NT2/D1 (cell line): ENCODE measurements at regions not wholly inside any gene's neighbourhood (a gene's known extent, or its start where the extent isn't known, plus 50 kb on each side); places are given as distances from the start of the nearest gene placed in this dataset.

Experiments used
- SUZ12 ChIP-seq: IDR thresholded peaks from 2 replicates; pipeline ENCODE4 v1.6.1; 2011; ENCODE audit not compliant: insufficient read length, insufficient read depth; ENCODE audit errors: extremely low read depth
- ZNF274 ChIP-seq: IDR thresholded peaks from 2 replicates; pipeline ENCODE4 v1.6.1; 2011; ENCODE audit warnings: mild to moderate bottlenecking, low read depth, low read length

DNA sequence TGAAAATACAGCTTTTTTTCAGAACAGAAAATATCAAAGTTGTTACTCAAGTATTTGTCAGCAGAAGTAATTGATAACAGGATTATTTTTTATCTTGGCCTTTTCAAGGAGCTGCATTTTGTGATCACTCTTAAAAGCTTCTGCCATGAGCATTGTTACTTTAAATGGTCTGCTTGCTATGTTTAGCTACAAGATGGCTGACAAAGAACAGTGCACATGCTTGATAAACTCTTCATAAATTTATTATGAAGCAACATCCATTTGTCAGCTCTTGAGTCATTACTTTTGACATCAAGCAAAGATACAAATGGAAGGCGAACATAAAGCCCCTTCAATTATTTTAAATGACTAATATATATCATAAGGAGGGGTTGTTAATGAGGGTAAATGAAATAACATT is 205.4 kb upstream of the RPS6KA3 start:
- no peak for TF ChIP-seq ZNF274
- no peak for TF ChIP-seq SUZ12
